Retinal pigment epithelial cell (primary cell): ENCODE measurements at regions not wholly inside any gene's neighbourhood (a gene's known extent, or its start where the extent isn't known, plus 50 kb on each side); places are given as distances from the start of the nearest gene placed in this dataset.

Experiments used
- DNase-seq: peaks from one replicate; pipeline ENCODE4 v3.0.0-alpha.2; 2010; ENCODE audit warnings: low read depth
- H3K4me3 ChIP-seq: 2 replicates; pipeline ENCODE4 v1.5.1; 2011; ENCODE audit warnings: mild to moderate bottlenecking, low read length, control low read depth, moderate library complexity
- TF ChIP-seq, protein P1 (sequence below): conservative IDR thresholded peaks from 2 replicates; pipeline ENCODE4 v1.5.1; 2011; ENCODE audit warnings: low read depth, low read length, control low read depth, inconsistent platforms

DNA sequence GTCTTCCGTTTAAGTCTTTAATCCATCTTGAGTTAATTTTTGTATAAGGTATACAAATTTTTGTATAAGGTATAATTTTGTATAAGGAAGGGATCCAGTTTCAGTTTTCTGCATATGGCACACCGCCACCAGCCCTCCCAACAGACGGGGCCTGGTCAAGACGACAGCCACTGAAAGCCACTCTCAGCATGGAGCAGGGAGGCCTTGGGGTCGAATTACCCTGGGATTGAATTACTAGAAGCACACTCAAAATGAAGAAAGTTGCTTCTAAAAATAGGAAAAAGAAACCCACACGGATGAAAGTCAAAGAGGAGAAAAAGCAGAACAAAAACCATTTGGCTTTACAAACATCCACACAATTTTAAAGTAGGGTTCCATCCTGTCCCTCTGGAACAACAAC, 586.2 kb upstream of the ADAMTS16 start:
- TF ChIP-seq, protein P1, sequence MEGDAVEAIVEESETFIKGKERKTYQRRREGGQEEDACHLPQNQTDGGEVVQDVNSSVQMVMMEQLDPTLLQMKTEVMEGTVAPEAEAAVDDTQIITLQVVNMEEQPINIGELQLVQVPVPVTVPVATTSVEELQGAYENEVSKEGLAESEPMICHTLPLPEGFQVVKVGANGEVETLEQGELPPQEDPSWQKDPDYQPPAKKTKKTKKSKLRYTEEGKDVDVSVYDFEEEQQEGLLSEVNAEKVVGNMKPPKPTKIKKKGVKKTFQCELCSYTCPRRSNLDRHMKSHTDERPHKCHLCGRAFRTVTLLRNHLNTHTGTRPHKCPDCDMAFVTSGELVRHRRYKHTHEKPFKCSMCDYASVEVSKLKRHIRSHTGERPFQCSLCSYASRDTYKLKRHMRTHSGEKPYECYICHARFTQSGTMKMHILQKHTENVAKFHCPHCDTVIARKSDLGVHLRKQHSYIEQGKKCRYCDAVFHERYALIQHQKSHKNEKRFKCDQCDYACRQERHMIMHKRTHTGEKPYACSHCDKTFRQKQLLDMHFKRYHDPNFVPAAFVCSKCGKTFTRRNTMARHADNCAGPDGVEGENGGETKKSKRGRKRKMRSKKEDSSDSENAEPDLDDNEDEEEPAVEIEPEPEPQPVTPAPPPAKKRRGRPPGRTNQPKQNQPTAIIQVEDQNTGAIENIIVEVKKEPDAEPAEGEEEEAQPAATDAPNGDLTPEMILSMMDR, result no peak
- no peak for DNase-seq
- no peak overlapping the region for H3K4me3 ChIP-seq

DNA sequence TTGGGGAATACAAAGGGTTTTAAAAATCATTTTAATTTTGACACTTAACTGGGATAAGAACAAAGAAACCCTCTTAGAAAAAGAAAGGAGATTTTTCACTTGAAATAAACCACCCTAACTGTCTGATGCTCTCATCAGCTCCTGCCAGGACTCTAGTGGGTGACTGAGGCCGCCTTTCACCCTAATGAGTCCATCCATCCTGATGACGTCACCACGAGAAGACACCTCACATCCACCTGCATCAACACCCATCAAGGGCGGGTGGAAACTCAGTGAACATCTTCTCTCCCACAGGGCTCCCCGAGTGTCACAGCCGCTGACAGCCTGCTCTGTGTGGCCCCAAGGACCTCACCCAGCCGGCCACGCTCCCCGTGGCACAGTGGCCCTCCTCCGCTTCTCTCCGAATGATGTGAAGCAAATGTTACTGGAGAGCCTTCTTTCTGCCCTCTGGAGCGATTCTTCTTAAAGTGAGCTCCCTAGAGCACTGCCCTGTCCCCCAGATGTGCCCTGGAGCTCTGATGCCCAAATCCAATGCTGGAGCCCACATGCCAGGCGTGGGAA, 584.3 kb upstream of the ADAMTS16 start:
- DNase-seq, result no peak
- TF ChIP-seq, protein P1, result no peak

DNA sequence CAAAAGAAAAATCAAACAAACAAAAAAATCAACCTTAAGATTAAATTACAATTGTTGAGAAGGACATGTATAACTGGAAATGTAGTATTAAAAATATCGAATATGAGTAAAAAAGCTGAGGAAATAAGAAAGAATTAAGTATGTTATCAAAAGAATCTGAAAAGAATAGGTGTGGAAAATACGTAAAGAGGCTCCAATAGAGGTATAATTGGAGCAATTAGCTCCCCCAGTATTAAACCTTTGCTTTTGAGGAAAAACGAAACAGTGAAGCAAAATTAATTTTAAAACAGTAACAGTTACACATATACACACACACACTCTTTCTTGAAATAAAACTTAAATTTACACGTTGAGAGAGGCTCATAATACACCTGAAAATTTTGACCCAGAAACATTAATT, 578.7 kb upstream of the ADAMTS16 start:
- H3K4me3 ChIP-seq, result no peak overlapping the region
- TF ChIP-seq, protein P1, result no peak
- DNase-seq, result no peak

More for the DNA sequence above, 584.3 kb upstream of the ADAMTS16 start:
- no peak overlapping the region for H3K4me3 ChIP-seq

DNA sequence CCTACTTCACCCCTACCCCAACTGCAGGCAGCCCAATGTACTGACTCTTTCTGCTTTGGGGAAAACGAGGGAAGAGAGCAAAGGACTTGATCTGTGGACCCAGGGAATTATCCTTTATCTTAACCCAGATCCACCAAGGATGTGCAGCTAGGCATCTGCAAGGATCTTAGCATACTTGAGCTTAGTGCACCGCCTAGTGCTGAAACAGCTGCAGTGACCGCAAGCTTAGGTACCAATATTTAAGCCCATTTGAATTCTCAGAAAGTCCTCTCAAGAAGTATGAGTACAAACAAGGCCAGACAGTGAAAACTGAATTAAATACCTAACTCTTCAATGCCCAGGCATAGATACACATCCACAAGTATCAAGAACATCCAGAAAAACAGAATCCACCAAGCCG, 576.7 kb upstream of the ADAMTS16 start:
- no peak for DNase-seq
- no peak overlapping the region for H3K4me3 ChIP-seq
- TF ChIP-seq, protein P1, result peak; percentile 21

DNA sequence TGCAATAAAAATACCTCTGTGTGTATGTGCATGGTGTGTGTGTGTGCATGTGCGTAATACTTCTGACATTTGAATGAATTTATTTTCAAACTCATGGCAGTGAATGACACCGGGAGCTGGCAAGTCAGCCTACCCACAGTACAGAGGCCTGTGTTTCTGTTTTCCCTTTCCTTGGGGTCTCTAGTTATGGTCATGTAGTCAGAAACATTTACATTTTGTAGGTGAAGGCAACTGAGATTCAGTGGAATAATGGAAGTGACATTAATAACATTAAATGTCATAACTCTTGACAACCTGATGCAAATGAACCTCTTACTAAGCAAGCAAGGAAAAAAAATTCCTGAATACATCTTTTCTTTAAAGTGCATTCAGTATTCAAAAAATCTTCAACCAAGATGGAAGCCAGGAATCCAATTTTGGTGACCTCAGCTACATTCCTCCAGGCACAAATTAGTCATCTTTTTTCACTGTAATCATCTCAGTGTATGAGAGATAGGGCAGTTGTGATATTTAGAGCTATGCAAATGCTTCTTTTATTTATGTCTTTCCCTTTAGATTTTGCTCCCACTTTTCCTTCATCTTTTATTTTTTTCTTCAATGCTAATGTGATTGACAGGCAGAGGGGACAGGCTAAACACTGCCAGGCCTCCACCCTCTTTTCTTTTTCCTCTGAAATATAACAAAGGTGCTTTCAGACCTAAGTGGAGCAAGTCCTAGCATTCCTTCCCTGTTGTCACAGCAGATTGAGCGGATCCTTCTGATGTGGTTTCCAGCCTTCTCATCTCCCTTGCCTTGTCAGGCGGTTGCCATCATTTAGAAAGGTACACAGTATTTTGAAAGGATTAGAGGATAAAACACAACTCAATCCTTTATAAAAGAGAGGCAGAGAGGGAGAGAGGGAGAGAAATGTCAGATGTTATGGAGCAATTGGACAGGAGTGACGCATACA, 569.8 kb upstream of the ADAMTS16 start:
- H3K4me3 ChIP-seq, result no peak overlapping the region
- TF ChIP-seq, protein P1, result no peak
- DNase-seq, result no peak

DNA sequence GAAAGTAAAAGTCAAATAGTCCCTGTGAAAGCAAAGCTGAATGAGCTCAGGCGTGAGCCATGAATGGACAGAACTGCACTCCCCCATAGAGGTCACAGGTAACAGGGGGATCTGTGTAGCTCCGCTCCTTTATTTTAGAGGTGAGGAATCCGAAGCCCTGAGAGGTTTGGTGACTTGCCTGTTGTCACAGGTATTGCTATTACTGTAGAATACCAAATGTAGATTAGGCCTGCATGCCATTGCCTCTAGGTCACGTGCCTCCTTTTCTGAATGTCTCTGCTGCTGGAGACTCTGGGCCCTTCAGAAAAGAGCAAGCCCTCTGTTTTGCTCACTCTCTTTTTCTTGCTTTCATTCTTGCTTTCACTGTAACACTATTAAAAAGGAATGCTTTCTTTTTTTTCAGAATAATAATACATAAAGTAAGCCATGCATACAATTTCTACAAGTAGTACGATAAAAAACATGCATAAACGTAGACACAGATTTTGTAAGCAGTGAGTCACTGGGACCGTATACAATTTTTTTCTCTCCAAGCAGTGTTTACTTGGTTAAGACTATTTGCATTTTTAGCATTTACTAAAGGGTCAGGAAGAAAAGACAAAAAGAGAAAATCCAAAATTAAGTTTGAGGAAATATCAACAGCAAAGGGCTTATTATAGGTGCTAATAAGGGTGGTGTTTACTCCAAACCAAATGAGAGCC, 568.7 kb upstream of the ADAMTS16 start:
- DNase-seq, result no peak
- H3K4me3 ChIP-seq, result no peak overlapping the region
- TF ChIP-seq, protein P1, result no peak
